ENCODE measurements at regions not wholly inside any gene's neighbourhood (a gene's known extent, or its start where the extent isn't known, plus 50 kb on each side); places are given as distances from the start of the nearest gene placed in this dataset.

GRCh38 chr5:2891781-2892180, 140.3 kb upstream of the IRX2 start (continued):
- TF ChIP-seq ETS1 (IDR thresholded peaks at IDR 0.05) (no peak), STAT1 (IDR thresholded peaks at IDR 0.05; ENCODE audit: unreplicated experiment) (no peak)

GRCh38 chr5:2890011-2890410, 138.5 kb upstream of the IRX2 start:
- Histone ChIP-seq H3K4me2 (no peak overlapping the region), H3K4me3 (no peak overlapping the region), H3K9me2 (ENCODE audit: insufficient read depth) (no peaks in the 10 kb centered on the region), H3K27me3 (ENCODE audit: insufficient read depth) (no peaks in the 10 kb centered on the region), H3K4me1 (ENCODE audit: insufficient read depth) (0 out of 2 replicates have a peak, but pooled peaks cover 3% of the 10 kb centered on the region), H3K36me3 (ENCODE audit: insufficient read depth) (no peaks in the 10 kb centered on the region), H3K79me2 (replicated peaks; ENCODE audit: insufficient read depth) (no peaks in the 10 kb centered on the region), H3F3A (replicated peaks; ENCODE audit: low read depth) (no peaks in the 10 kb centered on the region), H3K27ac (ENCODE audit: low read depth) (no peak overlapping the region), H4K20me1 (replicated peaks; ENCODE audit: insufficient read depth) (no peaks in the 10 kb centered on the region), H2AFZ (no peak overlapping the region)
- H3K4me3 Mint-ChIP-seq, result no peak overlapping the region
- H3K36me3 Mint-ChIP-seq (ENCODE audit: low read depth), result no peaks in the 10 kb centered on the region
- ATAC-seq (no peak), DNase-seq (ENCODE audit: low spot score) (no peak)
- H3K4me1 Mint-ChIP-seq, result peaks cover 6% of the 10 kb centered on the region; the same call in 2 of the 3 replicates
- no peak overlapping the region for H3K27ac Mint-ChIP-seq
- no peaks in the 10 kb centered on the region for H3K9me3 Mint-ChIP-seq
- peaks cover 7% of the 10 kb centered on the region for H3K27me3 Mint-ChIP-seq (ENCODE audit: insufficient read depth, low read depth, poor library complexity)
- TF ChIP-seq JUNB (IDR thresholded peaks at IDR 0.05; ENCODE audit: unreplicated experiment), result no peak
- no peak for TF ChIP-seq POLR2AphosphoS5 (IDR thresholded peaks at IDR 0.05; ENCODE audit: low read depth)
- no peak for TF ChIP-seq EZH2 (IDR thresholded peaks at IDR 0.05; ENCODE audit: low read depth, unreplicated experiment)
- TF ChIP-seq ZNF331 (CRISPR knock-in tag; IDR thresholded peaks at IDR 0.05; ENCODE audit: low read depth), result no peak
- no peak for TF ChIP-seq EZH2phosphoT487 (IDR thresholded peaks at IDR 0.05; ENCODE audit: unreplicated experiment)
- TF ChIP-seq CREB1 (CRISPR knock-in tag; IDR thresholded peaks at IDR 0.05; ENCODE audit: low read depth), result no peak
- no peak for TF ChIP-seq NANOG (IDR thresholded peaks at IDR 0.05; ENCODE audit: borderline replicate concordance)
- no peak for TF ChIP-seq STAT1 (IDR thresholded peaks at IDR 0.05; ENCODE audit: unreplicated experiment)
- no peak for TF ChIP-seq ZNF114 (CRISPR knock-in tag; IDR thresholded peaks at IDR 0.05)
- no peak for TF ChIP-seq ZNF462 (CRISPR knock-in tag; IDR thresholded peaks at IDR 0.05)
- TF ChIP-seq CTCF (conservative IDR thresholded peaks at IDR 0.05; ENCODE audit: low read depth in 2 of 2), result no peak
- no peak for TF ChIP-seq REST (IDR thresholded peaks at IDR 0.05; ENCODE audit: unreplicated experiment)
